ENCODE measurements at regions not wholly inside any gene's neighbourhood (a gene's known extent, or its start where the extent isn't known, plus 50 kb on each side); places are given as distances from the start of the nearest gene placed in this dataset.

DNA sequence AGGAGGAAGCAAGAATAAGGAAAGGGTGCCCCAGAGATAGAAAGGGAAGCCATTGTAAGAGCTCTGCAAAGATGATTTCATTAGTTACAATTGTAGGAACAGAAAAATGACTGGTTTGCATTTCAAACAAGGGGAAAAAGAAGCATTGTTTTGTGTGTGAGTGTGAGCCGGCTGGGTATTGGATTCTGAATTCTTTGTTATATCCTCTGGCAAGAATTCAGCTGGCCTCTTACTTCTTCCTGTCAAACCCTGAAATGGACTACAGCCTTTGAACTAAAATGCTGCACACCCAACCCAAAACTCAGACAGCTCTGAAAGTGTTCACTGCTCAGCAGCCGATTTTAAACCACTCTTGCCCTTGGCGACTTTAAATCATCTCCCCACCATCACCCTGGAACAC, 461.3 kb downstream of the PMP22 start:
- no peak for DNase-seq

DNA sequence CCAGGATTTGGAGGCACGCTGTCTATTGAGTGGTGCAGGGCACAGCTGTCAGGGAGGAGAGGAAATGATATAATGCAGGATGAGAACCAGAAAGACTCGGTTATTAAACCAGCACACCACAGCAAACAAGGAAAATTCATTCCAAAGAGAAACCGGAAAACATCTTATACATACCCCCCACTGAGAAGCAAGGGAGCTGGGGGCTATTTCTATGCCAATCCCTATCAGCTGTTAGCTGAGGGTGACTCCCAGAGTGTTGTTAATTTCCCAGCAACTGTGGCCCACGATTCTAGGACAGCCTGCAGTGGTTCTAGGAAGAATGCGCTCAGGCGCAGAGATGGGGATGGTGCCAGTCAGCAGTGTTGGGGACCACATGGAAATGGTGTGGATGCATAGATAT, 467.3 kb downstream of the PMP22 start:
- no peak for DNase-seq

- DNase-seq, result no peak
Measured at GRCh38 chr17:14797021-14797420, 468.1 kb downstream of the PMP22 start.

DNA sequence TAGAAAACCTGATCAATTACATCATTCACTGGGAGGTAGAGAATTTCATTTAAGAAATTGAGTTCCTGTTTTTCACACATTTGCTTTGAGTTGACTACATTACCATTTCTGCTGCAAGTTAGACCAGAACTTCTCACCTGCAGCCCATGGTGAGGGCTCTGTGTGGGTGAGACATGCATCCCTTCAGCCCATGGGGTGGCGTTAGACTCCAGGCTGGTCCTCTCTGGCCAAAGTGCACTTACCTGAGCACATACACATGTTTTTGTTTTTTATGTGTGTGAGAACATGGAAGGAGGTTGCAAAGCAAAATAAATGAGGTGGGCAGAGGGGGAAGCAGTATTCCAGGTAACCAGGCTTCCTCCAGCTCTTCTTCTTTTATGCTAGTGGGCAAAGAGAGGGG, 470.2 kb downstream of the PMP22 start:
- DNase-seq, result no peak

DNA sequence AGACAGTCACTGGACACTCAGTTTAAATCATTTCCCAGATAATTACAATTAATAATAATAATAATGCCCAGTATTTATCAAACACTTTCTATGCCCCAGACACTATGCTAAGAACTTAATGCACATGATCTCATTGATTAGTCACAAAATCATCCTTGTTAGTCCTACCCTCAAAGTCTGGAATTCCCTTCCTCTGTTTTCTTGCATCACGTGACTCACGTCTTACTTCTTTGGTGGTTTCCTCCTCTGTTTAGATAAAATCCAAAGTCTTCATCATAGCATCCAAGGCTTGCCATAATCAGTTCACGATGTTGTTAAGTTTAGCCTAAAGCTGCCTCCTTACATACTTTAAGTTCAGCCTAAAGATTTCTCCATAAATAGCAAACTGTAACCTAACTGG, 471.9 kb downstream of the PMP22 start:
- DNase-seq, result no peak

- no peak for DNase-seq
Measured at GRCh38 chr17:14792746-14793145, 472.4 kb downstream of the PMP22 start.

GRCh38 chr17:14791221-14791620, 473.9 kb downstream of the PMP22 start:
- DNase-seq, result no peak

DNA sequence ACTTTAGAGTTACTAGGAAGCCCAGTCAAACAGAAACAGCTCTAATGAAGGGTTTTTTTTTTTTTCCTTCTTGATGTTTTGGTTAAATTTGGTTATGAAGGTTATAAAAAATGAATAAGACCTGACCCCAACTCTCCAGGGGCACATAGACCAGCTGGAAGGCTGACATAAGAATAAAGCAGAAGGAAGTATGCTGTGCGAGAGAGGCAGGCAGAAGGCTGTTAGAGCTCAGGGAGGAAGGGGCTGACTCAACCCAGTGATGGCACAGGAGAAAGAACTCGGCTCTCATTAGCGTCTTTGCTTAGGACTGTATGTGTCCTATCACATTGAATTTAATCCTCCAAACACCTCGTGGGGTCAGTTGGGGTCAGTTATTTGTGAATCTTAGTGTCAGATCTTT, 474.6 kb downstream of the PMP22 start:
- no peak for DNase-seq

DNA sequence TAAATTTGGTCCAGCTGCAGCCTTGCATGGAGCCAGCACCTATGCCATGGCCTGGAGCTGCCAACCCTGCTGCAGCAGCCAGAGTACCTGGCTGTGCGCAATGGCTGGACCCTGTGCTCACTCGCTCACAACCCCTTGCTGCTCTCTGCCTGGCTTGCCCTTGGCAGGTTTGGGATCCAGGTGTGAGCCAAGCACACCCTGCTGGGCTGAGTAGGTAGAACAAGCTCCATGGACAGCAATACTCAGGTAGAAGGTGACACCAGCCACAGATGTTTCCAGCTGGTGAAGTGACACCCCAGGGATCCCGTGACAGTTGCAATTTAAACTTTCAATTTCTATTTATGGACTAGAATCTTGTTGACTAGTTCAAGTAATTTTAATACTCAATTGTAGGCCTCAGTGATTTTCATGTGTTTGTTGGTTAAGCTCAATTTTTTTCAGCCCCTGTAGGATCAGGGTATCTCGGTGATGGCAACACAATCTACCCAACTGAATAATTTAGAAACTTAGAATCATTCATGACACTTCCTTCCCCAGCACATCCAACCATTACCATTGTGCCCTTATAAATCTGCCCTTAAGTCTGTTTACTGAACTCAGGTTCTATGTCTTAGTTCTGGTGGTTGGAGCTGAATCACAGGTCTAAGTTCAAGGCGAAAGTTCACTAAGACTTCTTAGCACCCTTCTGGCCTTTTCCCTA, 480.0 kb downstream of the PMP22 start:
- DNase-seq, result no peak

DNA sequence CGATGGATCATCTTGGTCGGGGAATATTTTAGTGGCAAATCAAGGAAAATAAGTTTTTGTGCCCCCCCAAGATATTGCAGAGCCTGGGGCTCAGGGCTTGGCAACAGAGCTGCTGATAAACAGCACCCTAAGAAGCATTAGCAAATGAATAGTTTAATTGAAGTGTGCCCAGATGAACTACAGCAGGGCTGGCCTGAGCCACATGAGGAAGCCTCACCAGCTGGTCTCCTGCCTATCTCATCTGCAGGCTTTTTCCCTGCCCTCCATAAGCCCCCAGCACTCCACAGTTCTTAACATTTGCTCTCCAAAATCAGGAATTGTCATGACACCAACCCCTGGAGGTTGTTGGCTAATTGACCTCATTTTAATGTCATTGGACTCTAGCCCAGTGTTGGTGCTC, 480.2 kb downstream of the HS3ST3B1 start:
- no peak for DNase-seq

- DNase-seq, result peak; percentile 1
Measured at GRCh38 chr17:14780097-14780651, 479.3 kb downstream of the HS3ST3B1 start.

- DNase-seq, result no peak
Measured at GRCh38 chr17:14779241-14779640, 478.4 kb downstream of the HS3ST3B1 start.

DNA sequence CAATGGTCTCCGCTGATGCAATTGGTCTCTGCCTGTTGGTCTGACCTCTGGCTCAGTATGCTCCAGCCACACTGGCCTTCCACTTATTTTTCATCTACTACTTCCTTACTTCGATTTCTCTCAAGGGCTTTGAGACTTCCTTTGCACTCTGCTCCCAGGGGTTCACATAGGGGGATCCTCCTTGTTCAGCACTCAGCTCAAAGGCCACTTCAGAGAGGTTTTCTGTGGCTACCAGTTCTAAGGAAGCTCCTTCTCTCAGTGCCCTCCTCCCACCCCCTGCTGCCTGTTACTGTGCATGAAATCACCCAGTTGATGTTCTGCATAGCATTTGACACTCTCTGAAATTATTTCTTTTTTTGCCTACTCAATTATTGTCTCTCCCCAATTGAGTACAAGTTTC, 476.4 kb downstream of the HS3ST3B1 start:
- DNase-seq, result no peak

DNA sequence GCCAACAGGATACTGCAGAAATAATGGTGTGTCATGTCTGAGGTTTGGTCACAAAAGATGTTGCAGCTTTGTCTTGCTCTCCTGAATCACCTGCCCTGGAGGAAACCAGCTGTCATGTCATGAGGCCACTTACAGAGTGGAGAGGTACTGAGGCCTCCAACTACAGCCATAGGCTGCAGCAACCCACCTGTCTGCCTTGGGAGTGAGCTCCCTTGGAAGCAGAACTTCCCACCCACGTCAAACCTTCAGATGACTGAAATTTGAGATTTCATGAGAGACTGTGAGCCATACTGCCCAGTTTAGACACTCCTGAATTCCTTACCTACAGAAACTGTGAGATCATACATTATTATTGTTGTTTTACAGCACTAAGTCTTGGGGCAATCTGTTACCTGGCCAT, 475.9 kb downstream of the HS3ST3B1 start:
- no peak for DNase-seq

GRCh38 chr17:14775731-14776492, 475.0 kb downstream of the HS3ST3B1 start:
- no peak for DNase-seq

DNA sequence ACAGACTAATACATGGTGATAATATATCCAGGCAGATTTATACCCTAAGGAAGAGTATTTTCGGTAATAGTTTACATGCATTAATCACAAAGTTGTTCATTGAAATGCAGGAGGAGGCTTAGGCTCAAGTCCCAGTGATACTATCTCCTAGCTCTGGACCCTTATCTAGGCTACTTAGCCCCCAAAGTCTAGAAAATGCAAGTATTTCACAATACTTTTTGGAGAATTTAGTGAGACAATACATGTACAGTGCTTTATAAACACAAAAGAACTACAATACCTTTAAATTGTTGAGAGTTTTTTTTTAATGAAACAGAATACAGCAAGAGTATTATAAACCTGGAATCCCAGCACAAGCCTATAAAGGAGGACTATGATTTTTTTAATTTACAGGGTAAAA, 473.9 kb downstream of the HS3ST3B1 start:
- DNase-seq, result no peak

DNA sequence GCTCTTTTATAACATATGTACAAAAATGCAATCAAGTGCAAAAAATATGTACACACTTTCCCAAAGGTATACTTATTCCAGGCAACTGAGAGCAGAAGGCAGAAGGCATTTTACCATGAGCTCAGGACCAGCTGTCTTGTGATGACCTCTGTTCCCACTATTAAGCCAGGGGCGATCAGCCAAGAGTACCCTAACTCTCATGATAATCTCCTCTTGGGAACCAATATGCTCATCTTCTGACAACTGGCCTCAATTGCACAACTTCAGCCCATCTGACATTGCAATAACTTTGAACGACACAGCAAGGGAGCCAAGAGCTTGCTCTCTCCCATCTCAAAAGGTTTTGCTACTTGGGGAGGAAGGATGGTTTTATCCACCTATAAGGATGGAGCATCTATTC, 471.9 kb downstream of the HS3ST3B1 start:
- no peak for DNase-seq

GRCh38 chr17:14771543-14771942, 470.7 kb downstream of the HS3ST3B1 start:
- no peak for DNase-seq

GRCh38 chr17:14768923-14769322, 468.0 kb downstream of the HS3ST3B1 start:
- peak; percentile 5 for DNase-seq

DNA sequence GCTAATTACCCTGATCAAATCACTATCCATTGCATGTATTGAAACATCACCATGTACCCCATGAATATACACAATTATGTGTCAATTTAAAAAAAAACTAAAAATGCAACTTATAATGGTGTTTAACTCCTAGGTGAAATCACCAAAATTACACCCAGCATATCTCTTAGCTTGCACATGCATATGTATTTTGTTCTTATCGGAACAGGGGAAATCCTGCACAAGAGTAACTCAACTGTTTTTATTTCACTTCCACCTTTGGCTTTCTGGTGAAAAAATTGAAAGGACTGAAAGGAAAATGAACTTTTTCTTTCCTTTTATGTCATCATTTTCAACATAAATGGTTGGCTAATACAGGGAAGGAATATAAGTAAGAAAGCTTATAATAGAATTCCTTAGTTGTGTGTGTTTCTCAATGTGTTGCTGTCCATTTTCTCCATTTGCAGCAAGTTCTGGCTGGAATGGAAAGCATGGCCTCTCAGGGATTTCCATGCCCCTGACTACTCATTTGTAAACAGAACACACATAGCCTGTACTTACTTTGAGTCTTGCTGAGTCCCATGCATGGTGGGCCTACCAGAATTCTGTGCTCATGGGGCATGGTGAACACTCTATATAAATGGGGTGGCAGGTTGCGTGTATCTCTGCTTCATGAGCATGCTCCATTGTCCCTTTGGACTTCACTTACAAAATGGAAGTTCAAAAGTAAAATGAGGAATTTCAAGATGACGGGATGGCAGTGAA, 462.0 kb downstream of the HS3ST3B1 start:
- no peak for DNase-seq

- no peak for DNase-seq
Measured at GRCh38 chr17:14760719-14761411, 460.0 kb downstream of the HS3ST3B1 start.

DNA sequence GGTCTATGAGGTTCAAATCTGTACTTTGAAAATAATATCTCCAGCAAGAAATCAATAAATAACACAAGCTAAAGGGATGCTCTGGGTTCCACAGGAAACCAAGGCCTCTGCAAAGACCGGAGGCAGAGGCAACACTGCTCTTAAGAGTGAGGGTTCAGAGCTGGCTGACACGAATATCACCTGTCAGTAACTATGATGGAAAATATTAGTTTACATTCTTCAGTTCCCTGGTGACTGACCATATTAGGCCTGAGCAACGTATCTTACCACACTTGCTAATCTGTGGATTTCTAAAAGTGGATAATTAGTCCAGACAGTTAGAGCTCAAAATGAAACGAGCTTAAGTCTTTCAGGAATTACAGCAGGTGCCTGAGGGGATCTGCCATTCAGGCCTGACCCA, 459.3 kb downstream of the HS3ST3B1 start:
- DNase-seq, result no peak

DNA sequence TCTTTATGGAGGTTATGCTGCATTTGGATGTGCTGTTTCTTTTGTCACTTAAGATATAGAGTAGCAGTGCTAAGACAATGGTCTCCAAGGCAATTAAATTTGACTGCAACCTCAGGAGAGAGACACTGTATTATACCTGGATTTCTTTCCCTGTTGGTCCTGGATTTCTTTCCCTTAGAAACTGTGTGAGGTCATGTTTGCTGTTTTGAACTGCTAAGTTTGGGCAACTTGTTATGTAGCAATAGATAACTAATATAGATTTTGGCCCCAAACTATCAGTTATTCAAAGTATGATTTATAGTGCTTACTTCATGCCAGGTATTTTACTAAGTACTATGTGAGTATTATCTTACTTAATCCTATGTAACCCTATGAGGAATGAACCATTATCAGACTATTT, 458.4 kb downstream of the HS3ST3B1 start:
- no peak for DNase-seq

Data from NCI-H69 (cell line).